ENCODE measurements at regions not wholly inside any gene's neighbourhood (a gene's known extent, or its start where the extent isn't known, plus 50 kb on each side); places are given as distances from the start of the nearest gene placed in this dataset.

DNA sequence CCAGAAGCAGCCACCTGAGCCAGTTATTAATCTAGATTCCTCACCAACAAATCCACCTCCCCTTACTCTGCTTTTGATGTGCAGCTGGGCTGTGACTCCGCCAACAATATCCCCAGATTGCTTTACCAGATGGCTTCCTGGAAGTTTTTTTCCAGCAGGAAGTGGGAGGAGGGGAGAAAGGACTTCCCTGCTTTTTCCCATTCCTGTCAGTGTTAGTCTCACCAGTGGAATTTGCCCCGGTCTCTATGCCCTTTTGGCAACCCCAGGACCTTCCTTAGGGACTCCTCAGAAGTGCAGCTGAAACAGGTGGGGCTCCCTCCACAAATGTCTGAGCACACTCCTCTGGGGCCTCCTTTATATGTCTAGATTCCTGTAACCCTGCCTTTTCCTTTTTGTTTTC is 465.2 kb upstream of the IGFBP7 start:
- no peak for TF ChIP-seq CTCF (IDR thresholded peaks at IDR 0.05)
- no peak for TF ChIP-seq POLR2A (IDR thresholded peaks at IDR 0.05)
- TF ChIP-seq EP300 (IDR thresholded peaks at IDR 0.05) = no peak
